ENCODE measurements at regions not wholly inside any gene's neighbourhood (a gene's known extent, or its start where the extent isn't known, plus 50 kb on each side); places are given as distances from the start of the nearest gene placed in this dataset.
"Not testable (repeated sequence)": the region's sequence is repeated elsewhere in the genome, so short reads cannot be mapped to it uniquely, and the experiment has no call there.

- DNase-seq (ENCODE audit: low read depth) = no peak
These were observed 757.1 kb upstream of the SLC35B3 start for GRCh38 chr6:9192405-9192909.

DNA sequence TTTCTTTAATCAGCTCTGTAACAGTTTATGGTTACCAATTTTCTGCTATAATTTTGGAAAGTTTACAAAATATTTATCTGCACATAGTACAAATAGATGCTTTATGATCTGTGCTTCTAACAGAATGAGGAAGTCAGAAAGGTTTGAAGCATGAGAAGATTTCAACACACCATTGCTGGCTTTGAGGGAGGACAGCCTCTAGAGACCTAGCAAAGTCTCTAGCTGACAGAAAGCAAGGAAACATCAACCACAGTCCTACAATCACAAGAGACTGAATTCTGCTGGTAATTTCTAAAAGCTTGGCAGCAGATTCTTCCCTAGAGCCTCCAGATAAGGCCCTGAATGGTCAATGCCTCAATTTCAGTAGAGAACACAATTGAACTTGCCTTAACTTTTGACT, 750.8 kb upstream of the SLC35B3 start:
- DNase-seq (ENCODE audit: low read depth) = no peak

GRCh38 chr6:9178071-9178470, 742.7 kb upstream of the SLC35B3 start:
- DNase-seq (ENCODE audit: low read depth) = no peak

DNA sequence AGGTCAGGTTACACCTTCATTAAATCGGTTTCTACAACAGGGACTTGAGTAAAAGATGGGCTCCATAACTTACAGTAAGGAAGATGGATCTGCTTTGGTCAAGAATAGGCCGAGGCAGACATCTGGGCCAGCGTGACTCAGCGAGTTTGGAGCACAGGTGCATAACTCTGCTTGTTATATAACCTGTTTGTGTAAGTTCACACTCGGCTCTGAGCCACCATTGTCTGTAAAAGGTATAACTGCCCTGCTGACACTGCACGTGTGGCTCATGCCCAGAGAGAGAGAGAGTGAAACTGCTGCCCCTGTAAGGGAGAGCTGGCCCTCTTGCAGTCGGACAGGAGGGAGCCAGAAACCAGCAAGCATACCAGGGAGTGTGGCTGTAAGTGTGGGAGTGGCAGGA, 737.9 kb upstream of the SLC35B3 start:
- no peak for DNase-seq (ENCODE audit: low read depth)

DNA sequence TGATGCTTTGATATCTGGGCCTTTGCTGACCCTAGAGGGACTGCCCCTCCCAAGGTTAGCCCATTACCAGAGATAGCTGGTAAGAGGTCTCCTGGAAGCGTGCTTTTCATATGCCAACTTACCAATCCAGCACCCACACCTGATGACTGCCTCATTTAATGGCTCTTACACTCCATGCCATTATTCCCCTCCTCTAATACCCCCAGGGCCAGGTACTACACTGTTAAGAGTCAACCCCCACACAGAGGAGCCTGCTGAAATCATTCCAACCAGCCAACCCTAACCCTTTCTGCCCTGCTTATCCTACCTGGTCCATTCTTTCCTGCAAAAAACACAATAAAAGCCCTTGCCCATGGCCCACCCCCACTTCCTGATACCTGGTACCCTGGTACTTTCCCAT, 736.8 kb upstream of the SLC35B3 start:
- DNase-seq (ENCODE audit: low read depth) = no peak

- DNase-seq (ENCODE audit: low read depth) = no peak
These were observed 733.3 kb upstream of the SLC35B3 start for GRCh38 chr6:9168669-9169068.

GRCh38 chr6:9161731-9162130, 726.4 kb upstream of the SLC35B3 start:
- DNase-seq (ENCODE audit: low read depth) = no peak

DNA sequence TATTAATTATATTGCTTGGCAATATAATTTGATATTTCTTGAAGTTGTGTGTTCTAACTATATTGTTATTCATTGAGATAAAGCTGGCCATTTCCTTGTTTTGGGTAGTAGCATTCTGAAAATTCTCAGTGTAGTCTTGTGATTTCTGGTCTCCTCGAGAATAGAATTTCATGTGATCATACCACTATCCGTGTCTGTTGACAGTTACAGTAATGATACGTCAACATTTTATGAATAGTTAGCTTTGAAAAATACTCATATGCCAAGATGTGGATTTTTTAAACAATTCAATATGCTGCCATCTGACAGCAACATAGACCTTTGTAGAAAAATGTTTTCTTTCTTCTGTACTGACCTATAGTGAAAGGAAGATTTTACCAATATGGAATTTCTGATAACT, 723.7 kb upstream of the SLC35B3 start:
- DNase-seq (ENCODE audit: low read depth) = no peak

DNA sequence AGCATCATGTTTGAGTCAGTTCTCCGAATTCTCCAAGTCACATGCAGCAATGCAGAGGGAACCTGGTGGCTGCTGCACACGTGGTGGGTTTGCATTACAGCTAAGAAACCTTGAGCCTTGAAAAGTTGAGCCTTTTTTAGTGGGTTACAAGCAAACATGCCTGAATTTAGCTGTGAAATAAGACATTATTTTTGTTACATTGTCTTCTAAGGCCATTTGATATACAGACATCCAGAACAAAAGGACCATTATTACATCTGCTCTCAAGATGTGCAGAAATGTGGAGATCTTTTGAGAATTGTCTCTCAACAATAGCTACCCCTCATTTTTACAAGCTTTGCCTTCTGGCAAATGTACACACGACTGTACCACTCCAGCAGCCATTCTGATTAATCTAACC, 720.5 kb upstream of the SLC35B3 start:
- no peak for DNase-seq (ENCODE audit: low read depth)

GRCh38 chr6:9143140-9143539, 707.8 kb upstream of the SLC35B3 start:
- DNase-seq (ENCODE audit: low read depth) = no peak

GRCh38 chr6:9140951-9141460, 705.7 kb upstream of the SLC35B3 start:
- peak; percentile 43 for DNase-seq (ENCODE audit: low read depth)

DNA sequence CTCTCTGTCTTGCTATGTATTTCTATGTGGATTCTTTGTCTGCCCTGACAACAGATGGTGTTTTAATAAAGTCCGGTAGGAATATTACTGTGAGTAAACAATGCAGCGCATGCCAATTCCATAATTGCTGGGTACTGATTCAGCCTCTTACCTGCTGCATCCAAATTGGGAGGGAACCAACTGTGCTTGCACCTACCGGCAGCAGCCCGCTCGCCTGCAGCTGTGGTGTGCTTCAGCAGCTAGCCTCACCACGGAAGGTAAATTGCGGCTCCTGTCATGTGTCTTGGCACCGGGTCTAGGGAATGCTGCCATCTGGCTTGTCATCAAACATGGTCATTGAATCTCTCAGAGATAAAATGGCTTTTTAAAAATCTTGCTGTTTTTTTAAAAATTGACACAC, 704.8 kb upstream of the SLC35B3 start:
- no peak for DNase-seq (ENCODE audit: low read depth)

DNA sequence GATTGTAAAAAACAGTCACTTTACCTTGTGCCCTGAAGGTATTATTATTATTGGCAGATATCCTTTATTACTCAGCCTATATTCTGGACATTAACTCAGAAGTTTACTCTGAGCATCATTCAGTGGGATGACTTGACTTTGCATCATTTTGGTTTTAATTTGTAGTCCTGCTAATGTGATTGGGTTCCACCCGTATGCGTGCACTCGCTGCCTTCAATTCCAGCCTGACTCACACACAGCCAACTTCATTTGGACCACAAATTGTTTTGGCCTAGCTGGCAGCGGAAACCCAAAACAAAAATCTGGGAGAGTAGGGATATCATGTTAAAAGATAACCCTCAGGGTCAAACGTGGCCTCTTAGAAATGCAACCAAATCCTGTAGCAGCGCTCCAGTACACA, 704.4 kb upstream of the SLC35B3 start:
- peak; percentile 61 for DNase-seq (ENCODE audit: low read depth)

- no peak for DNase-seq (ENCODE audit: low read depth)
These were observed 703.6 kb upstream of the SLC35B3 start for GRCh38 chr6:9138936-9139335.

GRCh38 chr6:9136141-9136822, 700.9 kb upstream of the SLC35B3 start:
- DNase-seq (ENCODE audit: low read depth) = no peak

- DNase-seq (ENCODE audit: low read depth) = no peak
These were observed 696.3 kb upstream of the SLC35B3 start for GRCh38 chr6:9131616-9132015.

GRCh38 chr6:9131201-9131600, 695.9 kb upstream of the SLC35B3 start:
- no peak for DNase-seq (ENCODE audit: low read depth)

DNA sequence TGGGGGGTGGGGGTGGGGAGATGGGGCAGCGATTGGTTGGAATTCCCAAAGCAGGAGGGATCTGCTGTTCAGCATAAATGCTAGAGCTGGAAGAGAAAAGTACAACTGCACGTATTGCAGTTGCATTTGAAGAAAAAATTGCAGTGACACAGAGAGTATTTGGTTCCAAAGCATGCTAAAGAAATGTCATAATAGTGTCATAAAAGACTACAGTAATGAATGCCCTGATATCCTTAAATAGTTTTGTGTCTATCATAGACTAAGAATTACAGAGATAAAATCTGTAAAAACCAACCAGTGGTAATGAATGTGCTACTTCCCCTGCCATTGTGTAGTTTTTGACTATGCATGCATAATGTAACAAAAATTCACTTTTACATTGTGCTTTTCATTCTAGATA, 693.6 kb upstream of the SLC35B3 start:
- DNase-seq (ENCODE audit: low read depth) = no peak

- DNase-seq (ENCODE audit: low read depth) = no peak
These were observed 691.7 kb upstream of the SLC35B3 start for GRCh38 chr6:9126878-9127560.

DNA sequence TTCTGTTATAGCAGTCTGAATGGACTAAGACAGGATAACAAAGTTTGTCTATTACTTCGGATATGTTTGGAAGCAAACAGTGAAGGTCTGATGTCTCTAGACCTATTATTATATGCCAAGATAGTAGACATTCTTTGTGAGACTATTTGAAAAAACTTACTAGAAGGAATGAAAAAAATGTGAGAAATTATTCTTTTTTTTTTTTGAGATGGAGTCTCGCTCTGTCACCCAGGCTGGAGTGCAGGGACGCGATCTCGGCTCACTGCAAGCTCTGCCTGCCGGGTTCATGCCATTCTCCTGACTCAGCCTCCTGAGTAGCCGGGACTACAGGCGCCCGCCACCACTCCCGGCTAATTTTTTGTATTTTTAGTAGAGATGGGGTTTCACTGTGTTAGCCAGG, 690.7 kb upstream of the SLC35B3 start:
- DNase-seq (ENCODE audit: low read depth) = not testable (repeated sequence)

- no peak for DNase-seq (ENCODE audit: low read depth)
These were observed 686.2 kb upstream of the SLC35B3 start for GRCh38 chr6:9121549-9121948.

DNA sequence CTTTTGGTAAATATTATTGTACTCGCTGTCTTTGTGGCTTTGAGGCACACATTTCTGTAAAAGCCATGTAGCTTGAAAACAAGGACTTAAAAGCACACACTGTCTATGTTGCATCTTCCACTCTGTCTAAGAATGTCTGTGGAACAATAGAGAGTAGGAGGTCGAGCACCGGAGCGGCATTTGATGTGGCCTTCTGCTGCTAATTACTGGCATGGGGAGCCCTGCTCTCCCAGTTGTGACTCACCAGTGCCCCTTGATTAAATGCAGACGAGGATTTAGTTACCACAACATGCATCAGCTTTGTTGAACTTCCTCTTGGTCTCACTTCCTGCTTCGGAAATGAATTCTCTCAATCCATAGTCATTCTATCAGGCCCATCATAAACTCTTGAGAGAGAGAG, 680.7 kb upstream of the SLC35B3 start:
- no peak for DNase-seq (ENCODE audit: low read depth)

DNA sequence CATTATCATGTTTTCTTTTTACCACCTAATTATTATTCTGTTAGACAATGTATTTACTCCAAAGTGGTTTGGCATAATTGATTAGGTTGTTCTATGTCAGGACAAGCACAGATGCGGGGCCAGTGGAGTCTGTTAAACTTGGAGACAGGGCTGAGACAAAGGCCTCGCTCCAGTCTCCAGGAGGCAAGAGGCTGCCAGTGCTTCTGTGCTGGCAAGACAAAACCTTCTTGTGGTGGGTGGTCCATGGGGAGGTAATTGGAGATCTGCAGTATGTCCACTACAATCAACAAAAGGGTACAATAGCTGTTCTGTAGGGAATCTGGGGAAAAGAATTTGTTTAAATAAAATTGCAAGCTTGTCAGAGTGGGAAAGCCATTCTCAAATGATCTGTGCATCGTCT, 677.2 kb upstream of the SLC35B3 start:
- no peak for DNase-seq (ENCODE audit: low read depth)
